Hepatocyte (in vitro differentiated cells): ENCODE measurements at regions not wholly inside any gene's neighbourhood (a gene's known extent, or its start where the extent isn't known, plus 50 kb on each side); places are given as distances from the start of the nearest gene placed in this dataset.

Source experiments
- CTCF ChIP-seq: fragments of 200-600 bp; sonication (generic); IDR thresholded peaks from 2 replicates; pipeline ENCODE4 v1.5.1; 2016; ENCODE audit warnings: antibody characterized with exemption, mild to moderate bottlenecking; ENCODE audit not compliant: poor library complexity
- EZH2 ChIP-seq: fragments of 200-600 bp; sonication (generic); IDR thresholded peaks from 2 replicates; pipeline ENCODE4 v1.6.1; 2016; ENCODE audit warnings: antibody characterized with exemption, mild to moderate bottlenecking, borderline replicate concordance
- EZH2phosphoT487 ChIP-seq: fragments of 200-600 bp; sonication (generic); IDR thresholded peaks from one replicate; pipeline ENCODE4 v1.6.1; 2018; ENCODE audit warnings: antibody characterized with exemption, mild to moderate bottlenecking, low read depth, moderate library complexity; ENCODE audit not compliant: unreplicated experiment, severe bottlenecking

- TF ChIP-seq CTCF (no peak), EZH2phosphoT487 (no peak), EZH2 (no peak)
These were observed 793.7 kb upstream of the FANCL start for GRCh38 chr2:59034837-59035236.
